CD14-positive monocyte (primary cell): ENCODE measurements at regions not wholly inside any gene's neighbourhood (a gene's known extent, or its start where the extent isn't known, plus 50 kb on each side); places are given as distances from the start of the nearest gene placed in this dataset.

ENCODE experiments used
- DNase-seq, 3 donors: peaks; one replicate each; pipeline ENCODE4 v3.0.0-alpha.2; 2011 to 2022
- H2AFZ ChIP-seq: 2 replicates; pipeline ENCODE4 v1.6.0; 2012; ENCODE audit warnings: mild to moderate bottlenecking, low read depth, low read length, inconsistent platforms; ENCODE audit not compliant: insufficient read depth, poor library complexity, severe bottlenecking
- H3K27ac ChIP-seq, 2 donors: 1 replicate in 1 of 2; 2 replicates in 1 of 2; pipeline ENCODE4 v1.5.1; 2012 to 2013; ENCODE audit warnings: low read length in 2 of 2, control low read depth in 1 of 2, inconsistent platforms in 1 of 2, low read depth in 1 of 2, mild to moderate bottlenecking in 1 of 2
- H3K27me3 ChIP-seq, 2 donors: one replicate each; pipeline versions ENCODE4 v1.6.0 to v1.6.1; 2011 to 2013; ENCODE audit warnings: low read length in 2 of 2; ENCODE audit not compliant: control insufficient read depth in 2 of 2, insufficient read depth in 2 of 2
- H3K36me3 ChIP-seq, 2 donors: replicated peaks in 1 of 2; 1 replicate in 1 of 2; 2 replicates in 1 of 2; pipeline versions ENCODE4 v1.5.1 to v1.6.1; 2012 to 2013; ENCODE audit warnings: low read length in 2 of 2, control low read depth in 1 of 2, inconsistent platforms in 1 of 2, mild to moderate bottlenecking in 1 of 2; ENCODE audit not compliant: insufficient read depth in 2 of 2, control insufficient read depth in 1 of 2
- H3K4me1 ChIP-seq, 2 donors: 1 replicate in 1 of 2; 2 replicates in 1 of 2; pipeline versions ENCODE4 v1.5.1 to v1.6.1; 2012 to 2013; ENCODE audit warnings: low read length in 2 of 2, control low read depth in 1 of 2, inconsistent platforms in 1 of 2, mild to moderate bottlenecking in 1 of 2, moderate library complexity in 1 of 2; ENCODE audit not compliant: insufficient read depth in 2 of 2, control insufficient read depth in 1 of 2
- H3K4me2 ChIP-seq: replicated peaks from 2 replicates; pipeline ENCODE3; 2012; ENCODE audit warnings: low read length, moderate library complexity, mild to moderate bottlenecking; ENCODE audit not compliant: poor library complexity, severe bottlenecking; ENCODE audit errors: extremely low read depth
- H3K4me3 ChIP-seq, 3 experiments: fragments of 200-600 bp in 1 of 3; sonication (generic) in 1 of 3; replicated peaks in 1 of 3; 1 replicate in 2 of 3; 2 replicates in 1 of 3; pipeline ENCODE4 v1.5.1; 2011 to 2013; ENCODE audit warnings: low read length in 3 of 3, mild to moderate bottlenecking in 3 of 3, control low read depth in 2 of 3, low read depth in 2 of 3, inconsistent platforms in 1 of 3, moderate library complexity in 1 of 3
- H3K79me2 ChIP-seq: 2 replicates; pipeline ENCODE4 v1.6.0; 2012; ENCODE audit warnings: mild to moderate bottlenecking, control low read depth, inconsistent platforms, low read length, moderate library complexity; ENCODE audit not compliant: insufficient read depth
- H3K9ac ChIP-seq: 2 replicates; pipeline ENCODE4 v1.6.0; 2017; ENCODE audit warnings: low read length, mild to moderate bottlenecking; ENCODE audit not compliant: insufficient read depth, poor library complexity, severe bottlenecking
- H3K9me3 ChIP-seq, 2 donors: replicated peaks in 1 of 2; 1 replicate in 1 of 2; 2 replicates in 1 of 2; pipeline versions ENCODE4 v1.5.1 to v1.6.1; 2012 to 2013; ENCODE audit warnings: low read length in 2 of 2, control low read depth in 1 of 2; ENCODE audit not compliant: control insufficient read depth in 1 of 2, insufficient read depth in 1 of 2
- H4K20me1 ChIP-seq: 2 replicates; pipeline ENCODE4 v1.6.0; 2012; ENCODE audit warnings: mild to moderate bottlenecking, low read length, control low read depth, moderate library complexity; ENCODE audit not compliant: insufficient read depth
- H3K27ac Mint-ChIP-seq, 7 donors: one replicate each; pipeline ENCODE4 v1.8.0; 2020; ENCODE audit warnings: mild to moderate bottlenecking in 7 of 7, mixed read lengths in 7 of 7, moderate library complexity in 6 of 7, inconsistent platforms in 2 of 7
- H3K27me3 Mint-ChIP-seq, 3 donors: one replicate each; pipeline ENCODE4 v1.8.0; 2021 to 2022; ENCODE audit warnings: low read depth in 3 of 3, mild to moderate bottlenecking in 3 of 3, mixed read lengths in 3 of 3, moderate library complexity in 3 of 3, inconsistent platforms in 1 of 3
- H3K36me3 Mint-ChIP-seq, 2 donors: one replicate each; pipeline ENCODE4 v1.8.0; 2020; ENCODE audit warnings: mixed read lengths in 2 of 2, inconsistent platforms in 1 of 2, mild to moderate bottlenecking in 1 of 2
- H3K4me1 Mint-ChIP-seq: one replicate; pipeline ENCODE4 v1.8.0; 2020; ENCODE audit warnings: mild to moderate bottlenecking, mixed read lengths
- H3K4me3 Mint-ChIP-seq, 2 donors: one replicate each; pipeline ENCODE4 v1.8.0; 2020; ENCODE audit warnings: mild to moderate bottlenecking in 2 of 2, mixed read lengths in 2 of 2, moderate library complexity in 1 of 2
- H3K9me3 Mint-ChIP-seq, 7 donors: one replicate each; pipeline ENCODE4 v1.8.0; 2020 to 2022; ENCODE audit warnings: mixed read lengths in 7 of 7, mild to moderate bottlenecking in 6 of 7, moderate library complexity in 6 of 7, inconsistent platforms in 2 of 7
- WGBS: methylation state at CpG from one replicate; pipeline ENCODE4 v1.1.5; 2013; ENCODE audit warnings: missing lambda C conversion rate; ENCODE audit not compliant: insufficient coverage; 5-methylcytosine and 5-hydroxymethylcytosine counted together
- intact Hi-C, 2 donors: fragments of 100-400 bp; cut with micrococcal nuclease; formaldehyde crosslinking; loops; one replicate each; pipeline versions ENCODE4 v1.15.0 to v1.15.1; 2023
- TF ChIP-seq, protein P1 (sequence below): fragments of 200-600 bp; IDR thresholded peaks from one replicate; pipeline ENCODE4 v1.8.0; 2022; ENCODE audit warnings: antibody characterized with exemption, mild to moderate bottlenecking

DNA sequence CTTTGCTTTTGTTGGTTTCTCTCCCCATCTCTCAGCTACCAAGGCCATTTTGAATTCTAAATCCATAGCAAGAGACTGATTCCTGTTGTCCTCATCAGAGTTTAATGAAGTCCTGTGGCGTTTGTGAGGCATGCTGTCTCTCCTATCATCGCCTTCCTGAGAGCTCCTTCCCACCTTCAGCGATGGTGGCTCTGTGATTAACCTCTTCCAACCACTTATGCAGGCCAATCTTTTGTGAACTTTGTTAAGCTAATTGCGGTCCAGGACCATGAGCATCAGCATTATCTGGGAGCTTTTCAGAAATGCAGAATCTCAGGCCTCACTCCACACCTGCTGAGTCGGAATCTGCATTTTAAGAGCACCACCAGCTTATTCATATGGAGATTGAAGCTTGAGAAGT lies 272.5 kb upstream of the CDYL start:
- Histone ChIP-seq H3K27me3 (no peaks in the 10 kb centered on the region), H2AFZ (no peak overlapping the region), H3K4me2 (no peak overlapping the region), H3K27ac (no peak overlapping the region), H4K20me1 (no peaks in the 10 kb centered on the region), H3K9ac (no peak overlapping the region), H3K9me3 (no peaks in the 10 kb centered on the region), H3K36me3 (no peaks in the 10 kb centered on the region), H3K4me1 (no peaks in the 10 kb centered on the region), H3K4me3 (no peak overlapping the region), H3K79me2 (no peaks in the 10 kb centered on the region)
- intact Hi-C loops = no loop called here
- DNase-seq = no peak
- H3K9me3 Mint-ChIP-seq = peaks cover 1 to 9% (median 3%) of the 10 kb centered on the region in 7 donors
- TF ChIP-seq, protein P1, sequence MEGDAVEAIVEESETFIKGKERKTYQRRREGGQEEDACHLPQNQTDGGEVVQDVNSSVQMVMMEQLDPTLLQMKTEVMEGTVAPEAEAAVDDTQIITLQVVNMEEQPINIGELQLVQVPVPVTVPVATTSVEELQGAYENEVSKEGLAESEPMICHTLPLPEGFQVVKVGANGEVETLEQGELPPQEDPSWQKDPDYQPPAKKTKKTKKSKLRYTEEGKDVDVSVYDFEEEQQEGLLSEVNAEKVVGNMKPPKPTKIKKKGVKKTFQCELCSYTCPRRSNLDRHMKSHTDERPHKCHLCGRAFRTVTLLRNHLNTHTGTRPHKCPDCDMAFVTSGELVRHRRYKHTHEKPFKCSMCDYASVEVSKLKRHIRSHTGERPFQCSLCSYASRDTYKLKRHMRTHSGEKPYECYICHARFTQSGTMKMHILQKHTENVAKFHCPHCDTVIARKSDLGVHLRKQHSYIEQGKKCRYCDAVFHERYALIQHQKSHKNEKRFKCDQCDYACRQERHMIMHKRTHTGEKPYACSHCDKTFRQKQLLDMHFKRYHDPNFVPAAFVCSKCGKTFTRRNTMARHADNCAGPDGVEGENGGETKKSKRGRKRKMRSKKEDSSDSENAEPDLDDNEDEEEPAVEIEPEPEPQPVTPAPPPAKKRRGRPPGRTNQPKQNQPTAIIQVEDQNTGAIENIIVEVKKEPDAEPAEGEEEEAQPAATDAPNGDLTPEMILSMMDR = no peak
- no peaks in the 10 kb centered on the region for H3K36me3 Mint-ChIP-seq
- peaks cover 0 to 2% (median 0%) of the 10 kb centered on the region in 3 donors for H3K27me3 Mint-ChIP-seq
- no peak overlapping the region for H3K27ac Mint-ChIP-seq
- H3K4me1 Mint-ChIP-seq = no peaks in the 10 kb centered on the region
- H3K4me3 Mint-ChIP-seq = no peak overlapping the region
- whole genome bisulfite sequencing = 47% methylated on average over 3 of the region's 5 CpGs

DNA sequence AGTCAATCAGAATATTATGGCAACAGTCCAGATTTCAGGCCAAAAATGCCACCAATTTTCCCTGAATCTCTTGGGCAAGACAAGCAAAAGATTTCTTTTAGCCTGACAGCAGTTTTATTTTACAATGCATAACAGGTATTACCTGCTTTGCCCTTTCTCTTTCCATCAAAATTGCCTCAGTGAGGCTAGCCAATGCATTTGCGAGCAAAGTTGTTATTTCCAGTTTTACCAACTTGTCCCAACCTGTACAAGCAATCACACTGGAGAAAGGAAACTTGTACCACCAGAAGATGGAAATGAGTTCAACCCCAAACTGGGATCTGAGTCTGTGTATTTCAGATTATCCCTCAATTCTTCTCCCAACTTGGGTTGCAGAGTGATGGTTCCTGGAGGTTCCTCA lies 279.9 kb upstream of the CDYL start:
- Histone ChIP-seq H3K4me1 (no peaks in the 10 kb centered on the region), H3K27me3 (no peaks in the 10 kb centered on the region), H3K4me3 (no peak overlapping the region), H3K79me2 (no peaks in the 10 kb centered on the region), H3K27ac (no peak overlapping the region), H3K4me2 (no peak overlapping the region), H3K9ac (no peak overlapping the region), H2AFZ (no peak overlapping the region), H4K20me1 (no peaks in the 10 kb centered on the region), H3K9me3 (peaks cover 0 to 15% of the 10 kb centered on the region in 2 donors), H3K36me3 (no peaks in the 10 kb centered on the region)
- H3K27ac Mint-ChIP-seq = no peak overlapping the region
- no peaks in the 10 kb centered on the region for H3K36me3 Mint-ChIP-seq
- H3K27me3 Mint-ChIP-seq = peaks cover 0 to 2% (median 2%) of the 10 kb centered on the region in 3 donors
- H3K4me3 Mint-ChIP-seq = no peak overlapping the region
- peaks cover 5 to 14% (median 9%) of the 10 kb centered on the region in 7 donors for H3K9me3 Mint-ChIP-seq
- intact Hi-C loops = no loop called here
- TF ChIP-seq, protein P1 = no peak
- no peaks in the 10 kb centered on the region for H3K4me1 Mint-ChIP-seq
- no peak for DNase-seq
- WGBS = 100% methylated on average over 1 of the region's 1 CpG
